ENCODE measurements at regions not wholly inside any gene's neighbourhood (a gene's known extent, or its start where the extent isn't known, plus 50 kb on each side); places are given as distances from the start of the nearest gene placed in this dataset.
"Not testable (repeated sequence)": the region's sequence is repeated elsewhere in the genome, so short reads cannot be mapped to it uniquely, and the experiment has no call there.

- TF ChIP-seq, protein P1, sequence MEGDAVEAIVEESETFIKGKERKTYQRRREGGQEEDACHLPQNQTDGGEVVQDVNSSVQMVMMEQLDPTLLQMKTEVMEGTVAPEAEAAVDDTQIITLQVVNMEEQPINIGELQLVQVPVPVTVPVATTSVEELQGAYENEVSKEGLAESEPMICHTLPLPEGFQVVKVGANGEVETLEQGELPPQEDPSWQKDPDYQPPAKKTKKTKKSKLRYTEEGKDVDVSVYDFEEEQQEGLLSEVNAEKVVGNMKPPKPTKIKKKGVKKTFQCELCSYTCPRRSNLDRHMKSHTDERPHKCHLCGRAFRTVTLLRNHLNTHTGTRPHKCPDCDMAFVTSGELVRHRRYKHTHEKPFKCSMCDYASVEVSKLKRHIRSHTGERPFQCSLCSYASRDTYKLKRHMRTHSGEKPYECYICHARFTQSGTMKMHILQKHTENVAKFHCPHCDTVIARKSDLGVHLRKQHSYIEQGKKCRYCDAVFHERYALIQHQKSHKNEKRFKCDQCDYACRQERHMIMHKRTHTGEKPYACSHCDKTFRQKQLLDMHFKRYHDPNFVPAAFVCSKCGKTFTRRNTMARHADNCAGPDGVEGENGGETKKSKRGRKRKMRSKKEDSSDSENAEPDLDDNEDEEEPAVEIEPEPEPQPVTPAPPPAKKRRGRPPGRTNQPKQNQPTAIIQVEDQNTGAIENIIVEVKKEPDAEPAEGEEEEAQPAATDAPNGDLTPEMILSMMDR (IDR thresholded peaks at IDR 0.05), result not testable (repeated sequence)
- TF ChIP-seq POLR2A (IDR thresholded peaks at IDR 0.05), result not testable (repeated sequence)
These were observed 73.3 kb upstream of the ZSWIM2 start for GRCh38 chr2:186922316-186922715.
